ENCODE measurements at regions not wholly inside any gene's neighbourhood (a gene's known extent, or its start where the extent isn't known, plus 50 kb on each side); places are given as distances from the start of the nearest gene placed in this dataset.
"Not testable (repeated sequence)": the region's sequence is repeated elsewhere in the genome, so short reads cannot be mapped to it uniquely, and the experiment has no call there.

DNA sequence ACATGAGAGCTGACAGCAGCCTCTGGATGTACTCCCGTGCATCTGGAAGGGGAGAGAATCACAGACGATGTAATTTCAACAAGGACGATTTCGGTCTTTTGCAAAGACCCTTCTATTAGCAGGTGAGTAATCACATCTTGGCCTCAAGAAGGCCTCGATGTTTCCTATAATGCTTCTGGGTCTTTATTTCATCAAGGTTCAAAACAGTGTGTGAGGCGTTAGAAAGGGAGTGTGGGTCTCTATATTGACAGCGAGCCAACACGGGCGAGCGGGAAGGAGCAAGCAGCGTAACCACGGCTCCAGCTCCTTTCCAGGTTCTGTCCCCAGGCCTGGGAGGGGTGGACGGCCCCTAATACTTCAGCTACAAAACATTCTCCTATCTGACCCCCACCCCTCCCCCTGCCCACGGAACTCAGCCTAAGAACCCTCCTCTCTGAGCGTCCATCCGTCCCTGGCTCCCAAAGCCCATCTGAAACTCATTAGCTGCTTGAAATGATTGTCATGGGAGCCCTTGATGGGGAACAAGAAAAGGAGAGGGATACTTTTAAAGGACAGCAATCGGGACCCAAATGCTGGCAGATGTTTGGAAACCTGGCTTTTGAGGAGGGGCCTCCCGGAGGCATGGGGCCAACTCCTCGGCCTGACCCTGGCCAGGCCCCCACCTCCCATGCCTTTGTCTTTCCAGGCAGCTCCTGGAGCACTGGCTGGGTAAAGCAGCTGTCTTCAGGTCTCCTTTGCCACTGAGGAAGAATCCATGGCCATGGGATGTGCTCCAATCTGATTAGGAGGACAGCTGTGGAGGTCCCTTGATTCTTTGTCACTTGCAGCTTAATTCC is 250.8 kb downstream of the FOXD2 start:
- no peak for DNase-seq

DNA sequence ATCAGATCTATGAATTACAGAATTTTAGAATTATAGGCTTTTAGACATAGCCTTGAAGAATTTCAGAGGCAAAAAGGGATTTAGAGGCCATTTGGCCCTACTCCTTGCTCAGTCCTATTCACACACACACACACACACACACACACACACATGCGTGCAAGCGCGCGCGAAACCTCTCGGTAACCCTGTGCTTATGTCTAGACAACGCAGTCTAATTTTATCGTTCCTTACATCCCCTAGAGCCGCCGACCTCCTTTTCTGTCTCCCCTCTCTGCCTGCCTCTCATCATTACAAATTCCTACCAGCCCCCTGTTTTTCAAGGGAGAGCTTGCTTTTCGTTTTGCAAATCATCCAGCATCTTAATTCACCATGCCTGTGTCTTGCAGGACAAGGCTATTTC is 252.1 kb downstream of the FOXD2 start:
- no peak for DNase-seq

- no peak for DNase-seq
Measured at GRCh38 chr1:47690341-47691250, 252.8 kb downstream of the FOXD2 start.

DNA sequence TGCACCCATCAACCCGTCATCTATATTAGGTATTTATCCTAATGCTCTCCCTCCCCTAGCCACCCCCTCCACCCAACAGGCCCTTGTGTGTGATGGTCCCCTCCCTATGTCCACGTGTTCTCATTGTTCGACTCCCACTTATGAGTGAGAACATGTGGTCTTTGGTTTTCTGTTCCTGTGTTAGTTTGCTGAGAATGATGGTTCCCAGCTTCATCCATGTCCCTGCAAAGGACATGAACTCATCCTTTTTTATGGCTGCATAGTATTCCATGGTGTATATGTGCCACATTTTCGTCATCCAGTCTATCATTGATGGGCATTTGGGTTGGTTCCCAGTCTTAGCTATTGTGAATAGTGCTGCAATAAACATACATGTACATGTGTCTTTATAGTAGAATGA is 253.4 kb downstream of the FOXD2 start:
- not testable (repeated sequence) for DNase-seq

DNA sequence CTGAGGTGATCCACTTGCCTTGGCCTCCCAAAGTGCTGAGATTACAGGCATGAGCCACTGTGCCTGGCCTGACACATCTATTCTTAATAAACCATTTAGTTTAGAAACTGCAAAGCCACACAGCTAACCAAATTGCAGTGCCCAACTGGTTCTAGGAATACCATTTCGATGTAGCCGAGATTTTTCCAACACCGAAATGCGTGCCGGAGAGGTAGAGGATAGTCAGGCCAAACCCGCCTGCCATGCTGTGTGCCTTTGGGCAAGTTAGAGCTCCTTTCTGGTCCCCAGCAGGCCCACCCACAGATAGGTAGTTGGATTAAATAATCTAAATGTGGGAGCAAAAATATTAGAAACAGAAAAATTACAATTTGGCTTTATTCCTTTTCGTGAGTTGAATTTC is 254.4 kb downstream of the FOXD2 start:
- no peak for DNase-seq

DNA sequence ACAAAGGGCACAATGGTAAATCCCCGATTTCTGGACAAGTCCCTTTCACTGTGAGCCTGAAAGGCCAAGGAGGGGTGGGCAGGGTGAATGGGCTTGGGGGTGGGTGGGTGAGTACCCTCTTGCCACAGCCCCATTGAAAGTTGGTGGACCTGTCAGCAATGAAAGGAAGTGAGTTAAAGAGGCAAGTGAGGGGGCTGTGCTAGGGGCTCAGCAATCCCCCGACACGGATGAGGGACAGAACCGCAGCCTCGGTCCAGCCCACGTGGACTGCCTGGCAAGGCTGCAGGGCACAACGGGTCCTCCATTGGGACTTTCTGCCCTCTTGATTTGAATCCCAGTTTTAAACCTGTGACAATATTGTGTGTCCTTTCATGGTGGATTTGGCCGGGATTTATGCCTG is 255.3 kb downstream of the FOXD2 start:
- no peak for DNase-seq

DNA sequence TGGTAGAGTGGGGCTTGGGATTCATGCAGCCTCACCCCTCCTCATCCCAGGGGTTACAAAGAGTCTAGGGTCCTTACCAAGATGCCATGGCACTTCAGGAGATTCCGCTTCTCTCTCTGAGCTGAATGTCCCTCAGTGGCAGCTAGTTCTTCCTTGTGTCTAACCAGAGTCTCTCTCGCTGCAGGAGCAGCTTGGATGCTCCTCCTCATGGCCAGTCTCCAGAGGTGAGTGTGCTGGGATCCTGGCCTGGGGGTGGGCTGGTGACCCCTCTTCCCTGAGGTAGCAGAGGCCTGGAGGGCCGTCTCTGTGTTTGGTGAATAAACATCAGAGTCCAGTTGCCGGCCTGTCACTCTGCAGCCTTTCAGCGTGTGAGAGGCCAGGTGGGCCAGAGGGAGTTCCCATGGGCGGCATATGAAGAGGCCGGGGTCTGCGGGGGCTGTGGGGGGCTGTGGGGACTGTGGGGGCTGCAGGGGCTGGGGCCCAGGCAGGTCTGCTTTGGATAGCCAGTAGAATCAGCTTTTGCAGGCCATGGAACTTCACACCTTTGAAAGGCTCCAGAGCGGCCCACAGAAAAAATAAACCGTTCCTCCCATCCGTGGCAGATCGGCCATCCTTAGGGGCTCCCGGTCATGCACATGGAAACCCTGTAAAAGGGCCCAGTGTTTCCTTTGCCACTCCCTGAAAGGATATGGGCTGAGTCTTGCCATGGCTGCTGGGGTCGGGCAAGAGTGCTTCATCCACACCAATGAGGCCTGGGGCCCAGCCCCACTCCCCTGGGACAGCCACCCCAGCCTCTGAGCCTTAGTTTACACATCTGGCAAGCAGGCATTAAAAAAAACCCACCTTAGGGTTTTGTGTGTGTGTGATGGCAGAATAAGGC is 256.4 kb downstream of the FOXD2 start:
- no peak for DNase-seq

DNA sequence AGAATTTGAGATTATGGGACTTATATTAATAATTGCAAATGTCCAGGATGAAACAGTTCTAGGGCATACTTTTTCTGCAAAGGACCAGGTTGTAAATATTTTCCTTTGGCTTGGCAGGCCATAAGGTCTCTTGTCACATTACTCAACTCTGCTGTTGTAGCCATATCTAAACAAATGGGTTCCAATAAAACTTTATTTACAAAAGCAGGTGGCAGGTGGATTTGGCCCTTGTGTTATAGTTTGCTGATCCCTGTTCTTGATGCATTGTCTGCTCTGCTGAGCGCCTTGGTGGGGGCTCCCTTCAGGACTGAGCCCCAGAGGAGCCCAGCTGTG is 258.5 kb downstream of the FOXD2 start:
- DNase-seq, result peak; percentile 57

DNA sequence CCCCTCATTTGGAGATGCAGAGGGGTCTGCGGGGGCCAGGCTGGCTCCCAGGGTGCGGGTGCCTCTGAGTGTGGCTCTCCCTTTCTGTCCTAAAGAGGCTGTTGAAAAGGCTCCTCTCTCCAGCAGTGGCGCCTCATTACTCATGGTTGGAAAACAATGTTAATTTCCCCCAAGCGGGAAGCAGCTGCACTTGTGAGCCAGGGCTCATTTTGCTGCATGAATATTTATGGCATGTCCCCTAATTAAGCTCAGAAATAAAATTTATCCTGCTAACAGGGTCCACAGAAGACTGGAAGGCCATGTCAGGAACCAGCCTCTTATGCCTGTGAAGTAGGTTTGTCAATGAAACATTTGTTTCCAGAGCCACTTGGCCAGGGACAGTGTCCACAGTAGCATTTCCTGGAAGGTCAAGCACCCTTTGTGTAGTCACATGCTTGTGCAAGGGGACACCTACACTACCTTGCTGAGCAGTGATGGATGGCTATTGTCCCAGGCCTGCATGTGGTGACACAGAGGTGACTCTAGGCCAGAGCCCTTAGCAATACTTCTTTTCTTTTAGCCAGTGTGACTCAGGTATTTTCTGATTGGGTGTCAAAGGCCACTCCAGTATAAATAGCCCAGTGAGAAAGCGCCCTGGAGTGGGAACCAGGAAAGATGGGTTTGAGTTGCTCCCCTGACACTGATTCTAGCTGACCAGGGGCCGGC is 259.0 kb downstream of the FOXD2 start:
- DNase-seq, result peak; percentile 57

DNA sequence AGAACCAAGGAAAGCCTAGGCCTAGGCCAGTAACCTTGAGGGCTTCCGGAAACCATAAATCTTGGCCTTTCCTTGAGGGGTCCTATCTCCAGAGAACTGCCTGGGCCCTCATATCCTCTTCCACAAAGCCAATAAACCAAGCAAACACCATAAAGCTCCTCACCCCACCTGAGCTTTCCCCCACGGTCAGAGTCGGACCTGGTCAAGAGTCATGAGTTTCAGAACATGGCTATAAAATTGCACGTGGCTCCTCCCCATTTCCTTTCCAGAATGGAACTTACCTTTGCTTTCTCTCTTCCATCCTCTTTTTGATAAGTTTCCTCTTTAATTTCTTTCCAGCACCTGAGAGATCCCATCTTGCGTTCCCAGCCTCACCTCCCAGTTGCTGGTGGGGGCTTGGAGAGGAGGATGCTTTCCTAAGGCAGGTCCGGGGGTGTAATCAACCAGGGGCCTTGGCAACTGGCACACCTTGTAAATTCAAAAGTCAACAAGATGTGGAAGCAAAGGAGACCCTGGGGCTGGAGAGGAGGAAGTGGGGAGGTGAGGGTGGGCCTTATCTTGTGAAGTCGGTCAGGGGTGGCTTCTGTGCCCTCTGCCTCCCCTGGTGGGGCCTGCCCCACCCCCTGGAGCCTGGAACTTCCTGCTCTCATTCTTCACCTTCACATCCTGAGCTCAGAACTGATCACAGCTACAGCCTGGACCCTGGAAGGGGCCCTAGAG is 259.9 kb downstream of the FOXD2 start:
- no peak for DNase-seq

DNA sequence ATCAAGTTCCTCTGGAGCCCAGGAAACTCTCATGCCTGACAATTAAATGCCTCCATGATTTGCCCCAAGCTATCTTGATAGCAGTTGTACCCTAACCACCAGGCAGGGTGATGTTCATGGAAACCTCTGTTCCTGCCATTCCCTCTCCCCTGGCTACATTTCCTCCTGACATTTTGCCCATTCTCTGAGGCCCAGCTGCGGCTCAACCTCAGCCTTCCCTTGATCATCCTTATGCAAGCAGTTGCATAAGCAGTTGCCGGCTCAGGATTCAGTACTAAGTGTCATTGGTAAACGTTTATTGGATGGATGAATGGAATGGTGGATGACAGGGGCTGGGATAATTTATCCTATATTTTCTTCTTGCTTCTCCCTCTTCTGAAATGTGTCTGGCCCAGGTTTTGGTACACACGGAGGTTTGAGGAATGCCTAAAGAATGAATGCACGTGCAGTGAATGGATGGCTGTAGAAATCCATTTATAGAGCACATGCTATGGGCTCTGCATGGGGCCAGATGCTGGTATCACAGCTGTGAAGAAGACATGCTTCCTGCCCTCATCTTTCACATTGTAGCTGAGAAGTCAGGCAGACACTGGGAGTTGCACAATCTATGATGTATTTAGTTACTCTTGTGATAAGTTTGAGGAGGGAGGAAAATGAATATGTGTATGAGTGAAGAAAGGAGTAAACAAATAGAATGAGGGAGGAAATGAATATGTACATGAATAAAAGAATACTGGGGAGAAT is 261.8 kb downstream of the FOXD2 start:
- DNase-seq, result no peak

DNA sequence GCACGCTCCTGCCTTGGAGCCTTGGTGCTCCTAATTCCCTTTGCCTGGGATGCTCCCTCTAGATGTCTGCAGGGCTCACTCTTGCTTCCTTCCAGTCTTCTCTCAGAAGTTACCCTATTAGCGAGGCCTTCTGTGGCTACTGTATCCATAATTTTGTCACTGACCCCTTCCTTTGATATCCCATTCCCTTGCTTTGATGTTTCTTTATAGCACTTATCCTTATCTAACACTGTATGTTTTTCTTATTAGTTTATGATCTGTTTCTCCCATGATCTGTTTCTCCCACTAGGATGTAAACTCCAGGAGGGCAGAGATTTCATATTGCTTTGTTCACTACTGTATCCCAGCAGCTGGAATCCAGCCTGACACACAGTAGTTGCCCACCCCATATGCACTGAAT is 263.4 kb downstream of the FOXD2 start:
- no peak for DNase-seq

DNA sequence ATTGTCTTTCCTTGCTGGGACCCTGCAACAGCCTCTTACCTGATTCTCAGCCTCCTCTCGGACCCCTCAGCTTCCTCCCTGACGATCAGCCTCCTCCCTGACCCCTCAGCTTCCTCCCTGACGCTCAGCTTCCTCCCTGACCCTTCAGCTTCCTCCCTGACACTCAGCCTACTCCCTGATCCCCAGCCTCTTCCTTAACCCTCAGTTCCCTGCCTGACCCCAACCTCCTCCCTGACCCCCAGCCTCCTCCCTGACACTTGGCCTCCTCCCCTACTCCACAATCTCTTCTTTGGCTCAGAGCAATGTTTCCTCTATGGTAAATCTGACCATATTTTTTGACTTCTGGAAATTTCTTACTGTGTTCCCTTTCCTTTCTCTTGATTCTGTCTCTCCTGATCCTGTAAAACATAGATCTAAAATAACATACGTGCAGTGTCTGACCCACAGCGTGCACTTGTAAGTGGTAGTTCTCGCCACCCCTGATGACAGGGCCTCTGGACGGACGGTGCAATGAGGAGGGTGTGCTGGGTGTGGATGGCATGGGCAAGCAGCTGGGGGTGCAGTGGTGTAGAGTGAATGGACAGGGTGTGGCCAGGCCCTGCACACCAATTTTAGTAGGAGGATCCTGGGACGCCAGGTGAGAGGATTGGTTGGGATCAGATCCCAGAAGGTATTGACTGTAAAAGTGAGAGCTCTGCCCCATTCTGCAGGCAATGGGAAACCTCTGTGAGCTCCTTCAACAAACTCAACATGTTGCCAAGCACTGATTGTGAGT is 264.1 kb downstream of the FOXD2 start:
- DNase-seq, result no peak

DNA sequence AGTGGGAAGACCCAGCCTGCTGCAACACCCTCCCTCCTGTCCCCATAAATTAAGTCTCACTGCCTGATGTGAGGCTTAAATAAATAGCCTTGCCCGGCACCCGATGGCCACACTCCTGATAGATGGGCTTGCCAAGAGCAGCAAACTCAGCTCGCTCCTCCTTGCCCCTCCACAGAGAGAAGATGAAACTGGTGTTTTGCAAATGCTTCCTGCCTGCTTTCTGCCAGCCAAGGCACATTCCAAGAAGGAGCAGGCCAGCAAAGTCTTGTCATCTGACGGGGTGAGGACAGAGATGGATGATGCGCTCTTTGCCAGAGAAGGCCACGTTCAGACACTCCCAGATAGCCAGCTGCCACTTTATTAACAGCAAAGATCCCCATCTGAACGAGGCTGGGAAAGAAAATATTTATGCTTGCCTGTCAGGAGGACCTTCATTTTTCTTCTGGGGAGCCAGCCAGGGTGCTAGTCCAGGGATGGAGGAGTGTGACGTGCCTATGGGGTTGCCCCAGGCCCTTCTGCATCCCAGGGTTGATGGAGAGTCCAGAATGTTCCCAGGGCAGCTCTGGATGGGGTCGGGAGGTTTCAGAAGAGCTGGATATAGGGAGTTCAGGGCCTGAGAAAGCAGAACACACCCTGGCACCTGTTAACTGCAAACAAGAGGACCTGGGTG is 265.4 kb downstream of the FOXD2 start:
- DNase-seq, result no peak

- DNase-seq, result peak; percentile 71
Measured at GRCh38 chr1:47703981-47704596, 266.2 kb downstream of the FOXD2 start.

GRCh38 chr1:47705517-47706130 is 267.8 kb downstream of the FOXD2 start:
- DNase-seq, result peak; percentile 43

- no peak for DNase-seq
Measured at GRCh38 chr1:47707503-47707902, 269.7 kb downstream of the FOXD2 start.

DNA sequence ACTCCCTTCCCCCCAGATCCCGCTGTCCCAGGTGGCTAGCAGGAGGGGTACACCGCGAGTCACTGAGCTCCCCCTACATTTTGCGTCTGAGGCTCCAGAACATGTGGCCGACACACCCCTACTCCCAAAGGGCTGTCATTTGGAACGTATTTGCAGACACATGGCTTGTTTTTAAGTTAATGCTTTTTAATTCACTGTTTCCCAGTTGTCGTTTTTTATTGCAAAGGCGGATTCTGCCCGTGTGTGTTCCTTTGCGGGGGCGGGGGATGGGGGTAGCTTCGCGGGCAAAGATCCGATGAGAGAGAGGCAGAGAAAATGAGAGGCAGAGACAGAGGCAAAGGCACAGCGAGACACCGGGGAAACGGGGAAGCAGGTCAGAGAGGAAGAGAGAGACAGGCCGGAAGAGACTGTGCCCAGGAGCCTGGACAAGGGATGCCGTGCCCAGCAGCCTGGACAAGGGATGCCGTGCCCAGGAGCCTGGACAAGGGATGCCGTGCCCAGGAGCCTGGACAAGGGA is 270.2 kb downstream of the FOXD2 start:
- DNase-seq, result no peak

- DNase-seq, result no peak
Measured at GRCh38 chr1:47708658-47709018, 270.8 kb downstream of the FOXD2 start.
